Testis (tissue), 2 donors: ENCODE measurements at regions not wholly inside any gene's neighbourhood (a gene's known extent, or its start where the extent isn't known, plus 50 kb on each side); places are given as distances from the start of the nearest gene placed in this dataset.

ENCODE experiments used
- CTCF ChIP-seq, 3 experiments: fragments of 450-650 bp in 2 of 3; fragments of 200-600 bp in 1 of 3; sonication (generic) in 1 of 3; IDR thresholded peaks; one replicate each; pipeline ENCODE4 v1.5.1; 2016 to 2019; ENCODE audit warnings: antibody characterized with exemption in 3 of 3, mild to moderate bottlenecking in 2 of 3, moderate library complexity in 1 of 3
- POLR2A ChIP-seq: fragments of 450-650 bp; IDR thresholded peaks from one replicate; pipeline ENCODE4 v1.6.1; 2017; ENCODE audit warnings: antibody characterized with exemption, mild to moderate bottlenecking, moderate library complexity

GRCh38 chr5:144538845-144539244, 368.2 kb downstream of the KCTD16 start:
- no peak for TF ChIP-seq CTCF (IDR thresholded peaks at IDR 0.05)
- TF ChIP-seq POLR2A, result no peak
